Common myeloid progenitor, CD34-positive (primary cell): ENCODE measurements at regions not wholly inside any gene's neighbourhood (a gene's known extent, or its start where the extent isn't known, plus 50 kb on each side); places are given as distances from the start of the nearest gene placed in this dataset.

Source experiments
- CTCF ChIA-PET: fragments of 350-600 bp; sonication (Branson Sonifier 250); formaldehyde crosslinking; loops from one replicate; lab custom pipeline; 2021; ENCODE audit warnings: antibody characterized with exemption; lab: Charles Lee
- POLR2A ChIA-PET: fragments of 350-600 bp; sonication (Branson Sonifier 250); formaldehyde crosslinking; loops from one replicate; lab custom pipeline; 2021; ENCODE audit warnings: antibody characterized with exemption; lab: Charles Lee
- DNase-seq, 3 donors: peaks; one replicate each; pipeline versions ENCODE4 v3.0.0 to v3.0.0-alpha.2; 2013
- H3K27ac ChIP-seq, 2 experiments: 1 replicate in 1 of 2; 2 replicates in 1 of 2; pipeline ENCODE4 v1.7.0; 2013; ENCODE audit warnings: inconsistent platforms in 2 of 2, low read length in 2 of 2, mild to moderate bottlenecking in 2 of 2, low read depth in 1 of 2, moderate library complexity in 1 of 2; ENCODE audit not compliant: severe bottlenecking in 2 of 2, insufficient read depth in 1 of 2, poor library complexity in 1 of 2
- H3K27me3 ChIP-seq, 5 experiments: replicated peaks in 2 of 5; 1 replicate in 3 of 5; 2 replicates in 2 of 5; pipeline versions ENCODE4 v1.6.1 to v1.7.0; 2013; ENCODE audit warnings: low read length in 4 of 5, mild to moderate bottlenecking in 2 of 5, moderate library complexity in 2 of 5, inconsistent platforms in 1 of 5; ENCODE audit not compliant: insufficient read depth in 5 of 5, control insufficient read depth in 4 of 5
- H3K36me3 ChIP-seq, 4 experiments: 1 replicate in 2 of 4; 2 replicates in 2 of 4; pipeline versions ENCODE4 v1.6.1 to v1.7.0; 2013; ENCODE audit warnings: low read length in 3 of 4, control low read depth in 1 of 4, mild to moderate bottlenecking in 1 of 4; ENCODE audit not compliant: control insufficient read depth in 4 of 4, insufficient read depth in 4 of 4
- H3K4me1 ChIP-seq, 4 experiments: 1 replicate in 3 of 4; 2 replicates in 1 of 4; pipeline versions ENCODE4 v1.6.1 to v1.7.1; 2013; ENCODE audit warnings: low read length in 3 of 4, mild to moderate bottlenecking in 3 of 4, control low read depth in 1 of 4, inconsistent platforms in 1 of 4, moderate library complexity in 1 of 4; ENCODE audit not compliant: control insufficient read depth in 4 of 4, insufficient read depth in 4 of 4; ENCODE audit errors: control extremely low read depth in 1 of 4
- H3K4me3 ChIP-seq, 7 experiments: 1 replicate in 4 of 7; 2 replicates in 3 of 7; pipeline versions ENCODE4 v1.5.1 to v1.7.0; 2013; ENCODE audit warnings: mild to moderate bottlenecking in 7 of 7, low read length in 6 of 7, moderate library complexity in 6 of 7, inconsistent platforms in 2 of 7, low read depth in 2 of 7, control low read depth in 1 of 7; ENCODE audit not compliant: insufficient read depth in 4 of 7, control insufficient read depth in 1 of 7; ENCODE audit errors: extremely low read depth in 1 of 7
- H3K9me3 ChIP-seq, 5 experiments: 1 replicate in 4 of 5; 2 replicates in 1 of 5; pipeline versions ENCODE4 v1.6.1 to v1.7.1; 2013; ENCODE audit warnings: low read length in 4 of 5, mild to moderate bottlenecking in 2 of 5, inconsistent platforms in 1 of 5, low read depth in 1 of 5, moderate library complexity in 1 of 5; ENCODE audit not compliant: control insufficient read depth in 4 of 5, insufficient read depth in 2 of 5; ENCODE audit errors: control extremely low read depth in 1 of 5
- WGBS: methylation state at CpG from one replicate; pipeline ENCODE4 v1.1.5; 2013; ENCODE audit not compliant: insufficient coverage; 5-methylcytosine and 5-hydroxymethylcytosine counted together

GRCh38 chr12:107845226-107845979 lies 70.9 kb downstream of the ASCL4 start:
- ChIA-PET POLR2A (no interaction called here), CTCF (no interaction called here)
- no peak overlapping the region for H3K4me3 ChIP-seq
- H3K27me3 ChIP-seq, result peaks cover 14 to 88% (median 35%) of the 10 kb centered on the region in 5 experiments
- no peak for DNase-seq
- no peaks in the 10 kb centered on the region for H3K36me3 ChIP-seq
- no peaks in the 10 kb centered on the region for H3K9me3 ChIP-seq
- H3K27ac ChIP-seq, result no peak overlapping the region
- H3K4me1 ChIP-seq, result peaks cover 0 to 21% (median 10%) of the 10 kb centered on the region in 4 experiments
- 25% methylated on average over 47 of the region's 51 CpGs for WGBS

- 88% methylated on average over 15 of the region's 17 CpGs for WGBS
- H3K4me3 ChIP-seq, result no peak overlapping the region
- peaks cover 12 to 82% (median 33%) of the 10 kb centered on the region in 5 experiments for H3K27me3 ChIP-seq
- DNase-seq, result no peak
- H3K36me3 ChIP-seq, result no peaks in the 10 kb centered on the region
- CTCF ChIA-PET, result no interaction called here
- POLR2A ChIA-PET, result no interaction called here
- peaks cover 0 to 21% (median 10%) of the 10 kb centered on the region in 4 experiments for H3K4me1 ChIP-seq
- no peak overlapping the region for H3K27ac ChIP-seq
- H3K9me3 ChIP-seq, result no peaks in the 10 kb centered on the region
Measured at GRCh38 chr12:107845980-107846659, 71.6 kb downstream of the ASCL4 start.

- no peak overlapping the region for H3K4me3 ChIP-seq
- H3K9me3 ChIP-seq, result no peaks in the 10 kb centered on the region
- no peak overlapping the region for H3K27ac ChIP-seq
- peaks cover 4 to 72% (median 30%) of the 10 kb centered on the region in 5 experiments for H3K27me3 ChIP-seq
- 71% methylated on average over 1 of the region's 1 CpG for WGBS
- peaks cover 0 to 21% (median 10%) of the 10 kb centered on the region in 4 experiments for H3K4me1 ChIP-seq
- no peaks in the 10 kb centered on the region for H3K36me3 ChIP-seq
- POLR2A ChIA-PET, result no interaction called here
- CTCF ChIA-PET, result interaction anchor here (0.6 kb wide), 1 partner anchor 88 kb away, joined by 3 read pairs; no protein-coding TSS in a partner anchor
- no peak for DNase-seq
Measured at GRCh38 chr12:107847430-107847829, 72.9 kb downstream of the ASCL4 start.

- 67% methylated on average over 1 of the region's 3 CpGs for WGBS
- POLR2A ChIA-PET, result no interaction called here
Measured at GRCh38 chr12:107847830-107848229, 73.3 kb downstream of the ASCL4 start.

GRCh38 chr12:107853479-107853878 lies 79.0 kb downstream of the ASCL4 start:
- H3K9me3 ChIP-seq, result no peaks in the 10 kb centered on the region
- CTCF ChIA-PET, result interaction anchor here (1.4 kb wide), 1 partner anchor 79 kb away, joined by 3 read pairs; the partner anchor contains the start of gene ASCL4
- no peaks in the 10 kb centered on the region for H3K36me3 ChIP-seq
- H3K27me3 ChIP-seq, result peaks cover 0 to 27% (median 16%) of the 10 kb centered on the region in 5 experiments
- H3K27ac ChIP-seq, result no peak overlapping the region
- DNase-seq, result no peak
- WGBS, result 70% methylated on average over 3 of the region's 3 CpGs
- H3K4me3 ChIP-seq, result no peak overlapping the region
- POLR2A ChIA-PET, result no interaction called here
- no peaks in the 10 kb centered on the region for H3K4me1 ChIP-seq

More at GRCh38 chr12:107847830-107848229, 73.3 kb downstream of the ASCL4 start:
- Histone ChIP-seq H3K9me3 (no peaks in the 10 kb centered on the region), H3K27ac (no peak overlapping the region), H3K4me1 (peaks cover 0 to 21% (median 10%) of the 10 kb centered on the region in 4 experiments), H3K4me3 (no peak overlapping the region), H3K27me3 (peaks cover 0 to 71% (median 30%) of the 10 kb centered on the region in 5 experiments), H3K36me3 (no peaks in the 10 kb centered on the region)
- CTCF ChIA-PET, result no interaction called here
- DNase-seq, result no peak

GRCh38 chr12:107855471-107855870 lies 81.0 kb downstream of the ASCL4 start:
- Histone ChIP-seq H3K36me3 (no peaks in the 10 kb centered on the region), H3K27ac (no peak overlapping the region), H3K27me3 (peaks cover 0 to 18% (median 10%) of the 10 kb centered on the region in 5 experiments), H3K4me1 (no peaks in the 10 kb centered on the region), H3K4me3 (no peak overlapping the region), H3K9me3 (no peaks in the 10 kb centered on the region)
- ChIA-PET CTCF (no interaction called here), POLR2A (no interaction called here)
- DNase-seq, result no peak
- WGBS, result 100% methylated on average over 1 of the region's 2 CpGs

GRCh38 chr12:107856096-107856495 lies 81.6 kb downstream of the ASCL4 start:
- no peak overlapping the region for H3K4me3 ChIP-seq
- 0% methylated on average over 1 of the region's 2 CpGs for WGBS
- peaks cover 0 to 18% (median 14%) of the 10 kb centered on the region in 5 experiments for H3K27me3 ChIP-seq
- no peak for DNase-seq
- H3K4me1 ChIP-seq, result no peaks in the 10 kb centered on the region
- H3K36me3 ChIP-seq, result no peaks in the 10 kb centered on the region
- H3K9me3 ChIP-seq, result no peaks in the 10 kb centered on the region
- H3K27ac ChIP-seq, result no peak overlapping the region
- ChIA-PET CTCF (no interaction called here), POLR2A (no interaction called here)
